ENCODE measurements at regions not wholly inside any gene's neighbourhood (a gene's known extent, or its start where the extent isn't known, plus 50 kb on each side); places are given as distances from the start of the nearest gene placed in this dataset.

DNA sequence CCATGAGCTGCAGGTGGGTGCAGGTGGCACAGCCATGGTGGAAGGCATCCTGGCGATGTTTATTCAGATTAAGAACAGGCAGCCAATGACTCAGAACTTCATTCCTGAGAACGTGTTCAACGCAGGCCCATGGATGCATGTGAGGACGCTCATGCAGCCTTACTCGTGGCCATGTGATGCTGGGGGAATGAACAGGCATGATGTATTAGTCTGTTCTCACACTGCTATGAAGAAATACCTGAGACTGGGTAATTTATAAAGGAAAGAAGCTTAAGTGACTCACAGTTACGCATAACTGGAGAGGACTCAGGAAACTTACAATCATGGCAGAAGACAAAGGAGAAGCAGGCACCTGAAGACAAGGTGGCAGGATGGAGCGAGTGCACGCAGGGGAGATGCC lies 146.6 kb downstream of the RNASET2 start:
- TF ChIP-seq TAF1 (IDR thresholded peaks at IDR 0.05; ENCODE audit: borderline replicate concordance, low read depth, low read length) (no peak), POLR2AphosphoS5 (IDR thresholded peaks at IDR 0.05; ENCODE audit: low read depth, low read length) (no peak)

All from GM12892 (cell line).